SK-N-SH treated with all-trans-retinoic acid at 6 μM for 48 hours (cell line): ENCODE measurements at regions not wholly inside any gene's neighbourhood (a gene's known extent, or its start where the extent isn't known, plus 50 kb on each side); places are given as distances from the start of the nearest gene placed in this dataset.

Experiments used
- ATAC-seq: fragments of 200-7000 bp; cut with Tn5 transposase; 3 replicates; pipeline ENCODE4 v1.9.1; 2020; ENCODE audit warnings: mild to moderate bottlenecking, moderate library complexity
- ARNTL ChIP-seq: fragments of 450-650 bp; formaldehyde crosslinking; IDR thresholded peaks from 2 replicates; pipeline ENCODE4 v1.5.0; 2020; ENCODE audit warnings: low read depth, mild to moderate bottlenecking, moderate library complexity, borderline replicate concordance
- BACH2 ChIP-seq: fragments of 250-450 bp; sonication (Bioruptor Pico); IDR thresholded peaks from 2 replicates; pipeline ENCODE4 v1.9.0; 2021; ENCODE audit warnings: mild to moderate bottlenecking, borderline replicate concordance
- CSDC2 ChIP-seq: fragments of 250-450 bp; sonication (Bioruptor Pico); IDR thresholded peaks from 2 replicates; pipeline ENCODE4 v1.5.0; 2020; ENCODE audit warnings: mild to moderate bottlenecking, moderate library complexity
- ESRRG ChIP-seq: fragments of 250-450 bp; sonication (Bioruptor Pico); IDR thresholded peaks from 2 replicates; pipeline ENCODE4 v1.6.1; 2021; ENCODE audit warnings: mild to moderate bottlenecking
- GLIS3 ChIP-seq: fragments of 250-450 bp; sonication (Bioruptor Pico); IDR thresholded peaks from 2 replicates; pipeline ENCODE4 v1.5.0; 2020; ENCODE audit warnings: mild to moderate bottlenecking, moderate library complexity
- OSR1 ChIP-seq: fragments of 250-450 bp; sonication (Bioruptor Pico); IDR thresholded peaks from 2 replicates; pipeline ENCODE4 v1.8.0; 2022; ENCODE audit warnings: moderate library complexity, mild to moderate bottlenecking, inconsistent platforms
- RARB ChIP-seq: fragments of 250-450 bp; sonication (Bioruptor Pico); IDR thresholded peaks from 2 replicates; pipeline ENCODE4 v1.8.0; 2021; ENCODE audit warnings: mild to moderate bottlenecking, moderate library complexity
- TCF4 ChIP-seq: fragments of 250-450 bp; sonication (Bioruptor Pico); IDR thresholded peaks from 2 replicates; pipeline ENCODE4 v1.8.0; 2021; ENCODE audit warnings: mild to moderate bottlenecking, moderate library complexity, borderline replicate concordance
- TOX ChIP-seq: fragments of 250-450 bp; sonication (Bioruptor Pico); IDR thresholded peaks from 2 replicates; pipeline ENCODE4 v1.8.0; 2021; ENCODE audit warnings: mild to moderate bottlenecking, moderate library complexity, borderline replicate concordance
- ZC3H10 ChIP-seq: fragments of 250-450 bp; sonication (Bioruptor Pico); IDR thresholded peaks from 2 replicates; pipeline ENCODE4 v1.5.1; 2021; ENCODE audit warnings: mild to moderate bottlenecking, moderate library complexity
- ZFP3 ChIP-seq: fragments of 250-450 bp; sonication (Bioruptor Pico); IDR thresholded peaks from 2 replicates; pipeline ENCODE4 v1.5.0; 2020; ENCODE audit warnings: mild to moderate bottlenecking, moderate library complexity
- ZFP30 ChIP-seq: fragments of 450-650 bp; formaldehyde crosslinking; IDR thresholded peaks from 2 replicates; pipeline ENCODE4 v1.5.0; 2022; ENCODE audit warnings: mild to moderate bottlenecking, moderate library complexity
- ZNF70 ChIP-seq: fragments of 450-650 bp; formaldehyde crosslinking; IDR thresholded peaks from 2 replicates; pipeline ENCODE4 v1.5.0; 2020; ENCODE audit warnings: mild to moderate bottlenecking, moderate library complexity
- ZNF8 ChIP-seq: fragments of 450-650 bp; formaldehyde crosslinking; IDR thresholded peaks from 2 replicates; pipeline ENCODE4 v1.5.0; 2020; ENCODE audit warnings: mild to moderate bottlenecking, moderate library complexity
- TF ChIP-seq, protein P1 (sequence below): fragments of 250-450 bp; sonication (Bioruptor Pico); IDR thresholded peaks from 2 replicates; pipeline ENCODE4 v1.5.1; 2020; ENCODE audit warnings: low read depth, mild to moderate bottlenecking, moderate library complexity
- TF ChIP-seq, protein P2 (sequence below): fragments of 250-450 bp; sonication (Bioruptor Pico); IDR thresholded peaks from 2 replicates; pipeline ENCODE4 v1.5.1; 2021; ENCODE audit warnings: mild to moderate bottlenecking, moderate library complexity
- TF ChIP-seq, protein P3 (sequence below): fragments of 250-450 bp; sonication (Bioruptor Pico); IDR thresholded peaks from 2 replicates; pipeline ENCODE4 v1.8.0; 2021; ENCODE audit warnings: low read depth, mild to moderate bottlenecking, moderate library complexity, borderline replicate concordance
- TF ChIP-seq, protein P4 (sequence below): fragments of 250-450 bp; sonication (Bioruptor Pico); IDR thresholded peaks from 2 replicates; pipeline ENCODE4 v1.5.0; 2020; ENCODE audit warnings: mild to moderate bottlenecking, moderate library complexity

DNA sequence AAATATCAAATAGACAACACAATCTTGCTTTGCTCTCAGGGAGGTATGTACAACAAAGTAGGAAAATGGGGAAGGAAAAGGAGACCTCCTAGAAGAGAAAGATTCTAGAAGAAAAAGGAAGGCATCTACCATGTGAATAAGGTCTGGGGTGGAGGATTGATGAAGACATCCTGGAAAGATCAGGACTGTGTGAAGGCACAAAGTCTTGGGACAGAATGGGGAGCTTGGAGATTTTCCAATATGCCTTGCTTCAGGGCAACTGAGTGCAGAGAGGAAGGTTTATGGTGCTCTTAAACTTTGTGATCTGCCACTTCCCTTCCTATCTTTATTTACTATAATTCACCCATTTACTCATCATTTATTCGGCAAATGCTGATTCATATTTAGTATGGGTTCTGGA, 352.0 kb downstream of the PLPP3 start (continued):
- no peak for TF ChIP-seq GLIS3 (CRISPR knock-in tag)

DNA sequence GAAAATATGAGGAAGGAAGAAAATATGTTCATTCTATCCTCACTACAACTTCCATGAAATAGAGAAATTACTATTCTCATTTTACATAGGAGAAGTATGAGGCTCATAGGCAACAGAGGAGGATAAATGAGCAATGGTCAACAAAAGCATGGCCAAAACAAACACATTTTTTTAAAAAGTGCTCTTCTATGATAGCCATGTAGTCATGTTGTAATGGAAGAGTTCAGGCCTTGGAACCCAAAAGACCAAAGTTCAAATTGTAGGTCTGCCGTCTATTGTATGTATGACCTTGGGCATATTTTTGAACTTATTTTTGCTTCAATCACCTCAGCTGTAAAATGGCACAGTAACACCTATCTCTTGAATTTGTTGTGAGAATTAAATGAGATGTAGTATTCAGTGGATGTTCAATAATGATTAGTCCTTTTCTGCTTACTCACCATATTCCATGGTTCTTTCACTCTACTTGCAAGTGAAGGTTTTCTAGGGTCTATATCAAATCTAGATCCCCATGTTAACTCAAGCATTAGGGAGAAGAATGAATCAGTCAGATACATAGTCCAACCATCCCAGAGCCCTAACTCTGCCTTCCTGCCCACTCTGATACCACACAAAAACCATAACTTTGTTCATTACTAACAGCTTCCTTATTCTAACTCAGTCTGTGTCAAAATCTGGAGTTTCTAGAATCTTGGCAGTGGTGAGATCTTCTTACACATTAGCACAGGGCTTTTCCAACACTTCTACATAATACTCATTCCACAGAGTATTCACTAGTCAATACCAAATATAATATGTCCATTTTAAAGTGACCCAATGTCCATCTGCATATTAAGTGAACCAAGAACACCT, 353.2 kb downstream of the PLPP3 start:
- TF ChIP-seq TOX (CRISPR knock-in tag) (no peak), TCF4 (CRISPR knock-in tag) (no peak)
- ATAC-seq: no peak

DNA sequence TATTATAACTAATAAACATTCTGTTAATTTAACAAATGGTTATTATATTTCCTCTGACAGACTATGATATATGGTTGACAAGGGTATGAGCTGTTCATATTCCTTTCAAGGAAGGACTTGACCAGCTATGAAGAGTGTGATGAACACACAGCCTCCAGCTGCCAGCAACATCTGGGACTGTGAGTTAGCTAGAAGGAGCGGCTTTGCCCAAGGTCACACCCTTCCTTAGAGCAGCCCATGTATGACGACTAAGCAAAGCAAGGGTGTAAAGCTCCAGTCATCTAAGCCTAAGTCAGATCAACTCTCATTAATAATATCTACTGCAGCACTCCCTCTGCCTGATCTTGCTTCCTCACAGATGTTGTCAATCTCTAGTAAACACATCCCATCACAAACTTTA, 355.4 kb downstream of the PLPP3 start:
- no peak for ATAC-seq
- TF ChIP-seq GLIS3 (CRISPR knock-in tag) (no peak), ZFP30 (CRISPR knock-in tag) (no peak), ZFP3 (CRISPR knock-in tag) (no peak), ARNTL (no peak), ESRRG (CRISPR knock-in tag) (no peak), OSR1 (CRISPR knock-in tag) (no peak), ZNF8 (CRISPR knock-in tag) (no peak), ZNF70 (CRISPR knock-in tag) (no peak), ZC3H10 (CRISPR knock-in tag) (no peak)
- TF ChIP-seq, protein P1, sequence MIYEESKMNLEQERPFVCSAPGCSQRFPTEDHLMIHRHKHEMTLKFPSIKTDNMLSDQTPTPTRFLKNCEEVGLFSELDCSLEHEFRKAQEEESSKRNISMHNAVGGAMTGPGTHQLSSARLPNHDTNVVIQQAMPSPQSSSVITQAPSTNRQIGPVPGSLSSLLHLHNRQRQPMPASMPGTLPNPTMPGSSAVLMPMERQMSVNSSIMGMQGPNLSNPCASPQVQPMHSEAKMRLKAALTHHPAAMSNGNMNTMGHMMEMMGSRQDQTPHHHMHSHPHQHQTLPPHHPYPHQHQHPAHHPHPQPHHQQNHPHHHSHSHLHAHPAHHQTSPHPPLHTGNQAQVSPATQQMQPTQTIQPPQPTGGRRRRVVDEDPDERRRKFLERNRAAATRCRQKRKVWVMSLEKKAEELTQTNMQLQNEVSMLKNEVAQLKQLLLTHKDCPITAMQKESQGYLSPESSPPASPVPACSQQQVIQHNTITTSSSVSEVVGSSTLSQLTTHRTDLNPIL: no peak
- TF ChIP-seq, protein P2, sequence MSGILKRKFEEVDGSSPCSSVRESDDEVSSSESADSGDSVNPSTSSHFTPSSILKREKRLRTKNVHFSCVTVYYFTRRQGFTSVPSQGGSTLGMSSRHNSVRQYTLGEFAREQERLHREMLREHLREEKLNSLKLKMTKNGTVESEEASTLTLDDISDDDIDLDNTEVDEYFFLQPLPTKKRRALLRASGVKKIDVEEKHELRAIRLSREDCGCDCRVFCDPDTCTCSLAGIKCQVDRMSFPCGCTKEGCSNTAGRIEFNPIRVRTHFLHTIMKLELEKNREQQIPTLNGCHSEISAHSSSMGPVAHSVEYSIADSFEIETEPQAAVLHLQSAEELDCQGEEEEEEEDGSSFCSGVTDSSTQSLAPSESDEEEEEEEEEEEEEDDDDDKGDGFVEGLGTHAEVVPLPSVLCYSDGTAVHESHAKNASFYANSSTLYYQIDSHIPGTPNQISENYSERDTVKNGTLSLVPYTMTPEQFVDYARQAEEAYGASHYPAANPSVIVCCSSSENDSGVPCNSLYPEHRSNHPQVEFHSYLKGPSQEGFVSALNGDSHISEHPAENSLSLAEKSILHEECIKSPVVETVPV (CRISPR knock-in tag): no peak

DNA sequence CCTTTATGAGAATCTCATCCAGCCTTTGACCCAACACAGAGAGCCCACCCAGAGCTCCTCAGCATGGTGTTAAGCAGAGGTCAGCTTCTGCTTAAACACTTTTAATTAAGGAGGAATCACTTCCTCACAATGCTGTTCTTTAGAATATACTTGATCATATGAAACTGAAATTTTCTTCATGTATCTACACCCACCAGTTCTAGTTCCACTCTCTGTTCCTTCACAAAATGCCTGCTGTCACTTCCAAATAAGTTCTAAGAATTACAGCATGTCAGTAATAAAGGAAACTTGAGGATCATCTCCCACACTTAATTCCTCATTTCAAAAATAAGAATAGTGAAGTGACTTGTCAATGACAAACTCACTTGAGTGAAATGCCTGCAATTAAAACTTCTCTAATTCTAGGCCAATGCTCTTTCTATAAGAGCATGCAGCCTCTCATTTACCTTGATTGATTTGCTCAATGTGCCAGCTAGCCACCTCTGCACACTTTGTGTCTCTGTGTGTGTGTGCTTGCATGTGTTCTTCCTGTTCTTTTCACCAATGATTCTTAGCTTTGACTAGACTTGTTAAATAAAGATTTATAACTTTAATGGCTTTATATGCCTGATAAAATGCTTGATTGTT, 356.3 kb downstream of the PLPP3 start:
- ATAC-seq: no peak
- TF ChIP-seq ZFP30 (CRISPR knock-in tag) (no peak), BACH2 (CRISPR knock-in tag) (no peak), ZC3H10 (CRISPR knock-in tag) (no peak), RARB (CRISPR knock-in tag) (no peak), ESRRG (CRISPR knock-in tag) (no peak), CSDC2 (CRISPR knock-in tag) (no peak), ZNF70 (CRISPR knock-in tag) (no peak), TOX (CRISPR knock-in tag) (no peak)
- TF ChIP-seq, protein P2 (CRISPR knock-in tag): no peak
- TF ChIP-seq, protein P3, sequence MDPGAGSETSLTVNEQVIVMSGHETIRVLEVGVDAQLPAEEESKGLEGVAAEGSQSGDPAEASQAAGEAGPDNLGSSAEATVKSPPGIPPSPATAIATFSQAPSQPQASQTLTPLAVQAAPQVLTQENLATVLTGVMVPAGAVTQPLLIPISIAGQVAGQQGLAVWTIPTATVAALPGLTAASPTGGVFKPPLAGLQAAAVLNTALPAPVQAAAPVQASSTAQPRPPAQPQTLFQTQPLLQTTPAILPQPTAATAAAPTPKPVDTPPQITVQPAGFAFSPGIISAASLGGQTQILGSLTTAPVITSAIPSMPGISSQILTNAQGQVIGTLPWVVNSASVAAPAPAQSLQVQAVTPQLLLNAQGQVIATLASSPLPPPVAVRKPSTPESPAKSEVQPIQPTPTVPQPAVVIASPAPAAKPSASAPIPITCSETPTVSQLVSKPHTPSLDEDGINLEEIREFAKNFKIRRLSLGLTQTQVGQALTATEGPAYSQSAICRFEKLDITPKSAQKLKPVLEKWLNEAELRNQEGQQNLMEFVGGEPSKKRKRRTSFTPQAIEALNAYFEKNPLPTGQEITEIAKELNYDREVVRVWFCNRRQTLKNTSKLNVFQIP (CRISPR knock-in tag): no peak
- TF ChIP-seq, protein P4, sequence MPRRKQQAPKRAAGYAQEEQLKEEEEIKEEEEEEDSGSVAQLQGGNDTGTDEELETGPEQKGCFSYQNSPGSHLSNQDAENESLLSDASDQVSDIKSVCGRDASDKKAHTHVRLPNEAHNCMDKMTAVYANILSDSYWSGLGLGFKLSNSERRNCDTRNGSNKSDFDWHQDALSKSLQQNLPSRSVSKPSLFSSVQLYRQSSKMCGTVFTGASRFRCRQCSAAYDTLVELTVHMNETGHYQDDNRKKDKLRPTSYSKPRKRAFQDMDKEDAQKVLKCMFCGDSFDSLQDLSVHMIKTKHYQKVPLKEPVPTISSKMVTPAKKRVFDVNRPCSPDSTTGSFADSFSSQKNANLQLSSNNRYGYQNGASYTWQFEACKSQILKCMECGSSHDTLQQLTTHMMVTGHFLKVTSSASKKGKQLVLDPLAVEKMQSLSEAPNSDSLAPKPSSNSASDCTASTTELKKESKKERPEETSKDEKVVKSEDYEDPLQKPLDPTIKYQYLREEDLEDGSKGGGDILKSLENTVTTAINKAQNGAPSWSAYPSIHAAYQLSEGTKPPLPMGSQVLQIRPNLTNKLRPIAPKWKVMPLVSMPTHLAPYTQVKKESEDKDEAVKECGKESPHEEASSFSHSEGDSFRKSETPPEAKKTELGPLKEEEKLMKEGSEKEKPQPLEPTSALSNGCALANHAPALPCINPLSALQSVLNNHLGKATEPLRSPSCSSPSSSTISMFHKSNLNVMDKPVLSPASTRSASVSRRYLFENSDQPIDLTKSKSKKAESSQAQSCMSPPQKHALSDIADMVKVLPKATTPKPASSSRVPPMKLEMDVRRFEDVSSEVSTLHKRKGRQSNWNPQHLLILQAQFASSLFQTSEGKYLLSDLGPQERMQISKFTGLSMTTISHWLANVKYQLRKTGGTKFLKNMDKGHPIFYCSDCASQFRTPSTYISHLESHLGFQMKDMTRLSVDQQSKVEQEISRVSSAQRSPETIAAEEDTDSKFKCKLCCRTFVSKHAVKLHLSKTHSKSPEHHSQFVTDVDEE (CRISPR knock-in tag): no peak
